Suprapubic skin (tissue), 4 donors: ENCODE measurements at regions not wholly inside any gene's neighbourhood (a gene's known extent, or its start where the extent isn't known, plus 50 kb on each side); places are given as distances from the start of the nearest gene placed in this dataset.

ENCODE experiments used
- CTCF ChIP-seq, 2 donors: fragments of 200-600 bp in 1 of 2; fragments of 450-650 bp in 1 of 2; sonication (generic) in 1 of 2; IDR thresholded peaks; one replicate each; pipeline ENCODE4 v1.5.1; 2016 to 2019; ENCODE audit warnings: antibody characterized with exemption in 2 of 2, mild to moderate bottlenecking in 1 of 2, moderate library complexity in 1 of 2
- EP300 ChIP-seq: sonication (generic); formaldehyde crosslinking; IDR thresholded peaks from one replicate; pipeline ENCODE4 v1.6.1; 2017; ENCODE audit warnings: antibody characterized with exemption
- POLR2A ChIP-seq, 2 donors: fragments of 450-650 bp; IDR thresholded peaks; one replicate each; pipeline ENCODE4 v1.6.1; 2017; ENCODE audit warnings: antibody characterized with exemption in 2 of 2, mild to moderate bottlenecking in 2 of 2, moderate library complexity in 2 of 2
- POLR2AphosphoS5 ChIP-seq, 3 donors: sonication (generic); formaldehyde crosslinking; IDR thresholded peaks; one replicate each; pipeline ENCODE4 v1.6.1; 2017; ENCODE audit warnings: antibody characterized with exemption in 3 of 3

GRCh38 chr3:8220291-8220690 lies 281.3 kb upstream of the LMCD1 start:
- TF ChIP-seq CTCF (IDR thresholded peaks at IDR 0.05): no peak
- no peak for TF ChIP-seq POLR2A (IDR thresholded peaks at IDR 0.05)
- no peak for TF ChIP-seq POLR2AphosphoS5 (IDR thresholded peaks at IDR 0.05)
- no peak for TF ChIP-seq EP300
